ENCODE measurements at regions not wholly inside any gene's neighbourhood (a gene's known extent, or its start where the extent isn't known, plus 50 kb on each side); places are given as distances from the start of the nearest gene placed in this dataset.

DNA sequence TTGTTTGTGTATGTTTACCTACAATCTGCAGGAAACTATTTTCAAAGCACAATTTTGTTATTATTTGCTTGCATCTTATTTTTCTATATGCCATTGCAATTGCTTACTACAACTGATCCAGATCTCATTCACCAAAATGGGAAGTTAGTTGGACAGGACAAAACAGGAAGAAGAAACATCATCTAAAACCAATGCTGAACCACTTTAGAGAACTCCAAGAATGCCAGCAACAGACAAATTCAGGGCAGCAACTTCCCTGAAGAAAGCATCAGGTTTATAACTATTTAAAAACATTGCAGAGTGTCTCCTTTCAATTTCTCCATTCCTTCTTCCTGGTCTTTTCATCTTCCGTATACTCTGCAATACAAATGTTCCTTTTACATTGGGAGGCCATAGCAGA lies 82.4 kb upstream of the SMYD2 start:
- H3K27me3 Mint-ChIP-seq: peaks cover 20% of the 10 kb centered on the region
- ATAC-seq (ENCODE audit: low read depth) (no peak), DNase-seq (no peak)
- no peaks in the 10 kb centered on the region for H3K9me3 Mint-ChIP-seq
- POLR2A ChIA-PET: no interaction called here
- H3K27ac Mint-ChIP-seq: no peak overlapping the region
- no peak overlapping the region for H3K4me3 Mint-ChIP-seq
- H3K36me3 Mint-ChIP-seq: no peaks in the 10 kb centered on the region
- H3K4me1 Mint-ChIP-seq: peaks cover 3% of the 10 kb centered on the region

DNA sequence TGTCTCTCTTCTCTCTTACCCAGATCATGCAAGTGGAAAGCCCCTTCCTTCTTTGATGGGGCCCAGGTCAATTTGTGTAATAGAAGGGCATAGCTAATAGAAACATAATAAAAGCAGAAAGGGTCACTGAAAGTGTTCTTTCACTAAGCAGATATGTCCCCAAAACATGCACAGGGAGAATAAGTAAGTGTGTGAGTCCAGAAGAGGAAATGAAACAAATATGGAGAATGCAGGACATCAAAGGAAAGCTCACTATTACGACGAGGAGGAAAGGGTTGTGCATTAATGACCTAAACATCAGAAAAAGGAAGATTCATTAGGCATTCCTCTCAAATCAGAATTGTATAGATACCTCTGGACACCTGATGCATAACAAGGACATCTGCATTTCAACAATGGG lies 81.4 kb upstream of the SMYD2 start:
- DNase-seq (no peak), ATAC-seq (ENCODE audit: low read depth) (no peak)
- Mint-ChIP-seq H3K27ac (no peak overlapping the region), H3K4me3 (no peak overlapping the region), H3K4me1 (peaks cover 3% of the 10 kb centered on the region), H3K36me3 (no peaks in the 10 kb centered on the region), H3K27me3 (peaks cover 20% of the 10 kb centered on the region), H3K9me3 (no peaks in the 10 kb centered on the region)
- POLR2A ChIA-PET: no interaction called here

DNA sequence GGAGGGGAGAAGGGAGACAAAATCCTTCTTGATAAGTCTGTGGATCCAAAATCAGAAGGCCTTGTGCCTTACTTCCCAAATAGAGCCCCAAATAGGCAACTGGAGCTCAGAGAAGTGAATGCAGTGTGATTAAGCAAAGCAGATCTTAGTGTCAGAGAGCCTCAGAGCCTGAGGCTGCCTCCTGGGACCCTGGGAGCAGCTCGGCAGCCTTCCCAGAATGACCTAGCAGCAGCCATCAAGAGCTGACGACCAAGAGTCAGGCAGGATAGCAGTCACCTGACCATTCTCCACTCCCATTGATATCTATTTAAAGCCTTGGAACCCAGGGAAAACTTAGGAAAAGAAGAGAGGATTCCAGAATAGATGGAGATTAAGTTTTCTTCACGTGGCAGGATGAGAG lies 78.0 kb upstream of the SMYD2 start:
- Mint-ChIP-seq H3K36me3 (no peaks in the 10 kb centered on the region), H3K27ac (no peak overlapping the region), H3K4me1 (peaks cover 3% of the 10 kb centered on the region), H3K27me3 (peaks cover 20% of the 10 kb centered on the region), H3K4me3 (no peak overlapping the region), H3K9me3 (no peaks in the 10 kb centered on the region)
- POLR2A ChIA-PET: no interaction called here
- DNase-seq: no peak
- no peak for ATAC-seq (ENCODE audit: low read depth)

GRCh38 chr1:214205053-214205452 lies 75.9 kb upstream of the SMYD2 start:
- H3K4me3 Mint-ChIP-seq: no peak overlapping the region
- POLR2A ChIA-PET: no interaction called here
- H3K27me3 Mint-ChIP-seq: peaks cover 15% of the 10 kb centered on the region
- ATAC-seq (ENCODE audit: low read depth) (no peak), DNase-seq (no peak)
- H3K9me3 Mint-ChIP-seq: no peaks in the 10 kb centered on the region
- no peaks in the 10 kb centered on the region for H3K4me1 Mint-ChIP-seq
- H3K36me3 Mint-ChIP-seq: no peaks in the 10 kb centered on the region
- no peak overlapping the region for H3K27ac Mint-ChIP-seq

GRCh38 chr1:214208460-214208859 lies 72.5 kb upstream of the SMYD2 start:
- Mint-ChIP-seq H3K4me1 (no peaks in the 10 kb centered on the region), H3K27ac (no peak overlapping the region), H3K27me3 (peaks cover 14% of the 10 kb centered on the region), H3K36me3 (no peaks in the 10 kb centered on the region), H3K9me3 (no peaks in the 10 kb centered on the region), H3K4me3 (no peak overlapping the region)
- no peak for DNase-seq
- no peak for ATAC-seq (ENCODE audit: low read depth)
- POLR2A ChIA-PET: no interaction called here

DNA sequence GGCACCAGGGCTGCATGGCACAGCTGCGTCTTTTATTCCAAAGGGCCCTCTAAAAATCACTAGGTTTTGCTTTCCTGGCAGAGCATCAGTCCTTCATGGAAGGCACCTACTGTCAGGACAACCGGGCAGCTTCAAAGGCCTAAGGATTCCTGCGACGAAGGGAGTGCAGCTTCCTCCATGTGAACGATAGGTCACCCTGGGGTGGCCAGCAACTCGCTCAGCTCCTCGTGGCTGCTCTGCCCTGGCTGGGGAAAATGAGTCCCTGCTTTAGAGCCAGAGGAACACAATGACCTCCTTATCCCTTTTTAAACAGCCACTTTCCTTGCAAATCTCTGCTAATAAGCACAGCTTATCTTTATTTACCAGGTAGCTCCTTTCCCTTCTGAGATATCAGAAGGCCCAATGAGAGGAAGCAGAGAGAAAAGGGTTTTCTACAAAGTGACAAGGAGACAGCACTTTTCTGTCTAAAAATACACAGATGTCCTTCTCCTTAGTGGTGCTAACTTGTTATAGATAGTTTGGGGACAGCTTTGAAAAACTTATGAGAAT lies 71.6 kb upstream of the SMYD2 start:
- Mint-ChIP-seq H3K27me3 (peaks cover 16% of the 10 kb centered on the region), H3K9me3 (no peaks in the 10 kb centered on the region), H3K36me3 (no peaks in the 10 kb centered on the region), H3K27ac (no peak overlapping the region), H3K4me3 (no peak overlapping the region), H3K4me1 (no peaks in the 10 kb centered on the region)
- POLR2A ChIA-PET: no interaction called here
- ATAC-seq (ENCODE audit: low read depth): no peak
- no peak for DNase-seq

- DNase-seq: no peak
- POLR2A ChIA-PET: no interaction called here
Observed at GRCh38 chr1:214213136-214213535, 67.8 kb upstream of the SMYD2 start.

GRCh38 chr1:214214851-214215250 lies 66.1 kb upstream of the SMYD2 start:
- Mint-ChIP-seq H3K27ac (no peak overlapping the region), H3K4me1 (no peaks in the 10 kb centered on the region), H3K36me3 (no peaks in the 10 kb centered on the region), H3K27me3 (peaks cover 31% of the 10 kb centered on the region), H3K4me3 (no peak overlapping the region), H3K9me3 (no peaks in the 10 kb centered on the region)
- ATAC-seq (ENCODE audit: low read depth) (no peak), DNase-seq (no peak)
- POLR2A ChIA-PET: interaction anchor here (1.0 kb wide), 1 partner anchor 114 kb away, joined by 6 read pairs; no protein-coding TSS in a partner anchor

More at GRCh38 chr1:214213136-214213535, 67.8 kb upstream of the SMYD2 start:
- Mint-ChIP-seq H3K27me3 (peaks cover 28% of the 10 kb centered on the region), H3K27ac (no peak overlapping the region), H3K36me3 (no peaks in the 10 kb centered on the region), H3K4me1 (no peaks in the 10 kb centered on the region), H3K4me3 (no peak overlapping the region), H3K9me3 (no peaks in the 10 kb centered on the region)
- ATAC-seq (ENCODE audit: low read depth): no peak

GRCh38 chr1:214215583-214215982 lies 65.4 kb upstream of the SMYD2 start:
- no peaks in the 10 kb centered on the region for H3K9me3 Mint-ChIP-seq
- H3K36me3 Mint-ChIP-seq: no peaks in the 10 kb centered on the region
- no peaks in the 10 kb centered on the region for H3K4me1 Mint-ChIP-seq
- no peak overlapping the region for H3K4me3 Mint-ChIP-seq
- H3K27ac Mint-ChIP-seq: no peak overlapping the region
- H3K27me3 Mint-ChIP-seq: peaks cover 29% of the 10 kb centered on the region
- POLR2A ChIA-PET: no interaction called here
- DNase-seq (no peak), ATAC-seq (ENCODE audit: low read depth) (no peak)

DNA sequence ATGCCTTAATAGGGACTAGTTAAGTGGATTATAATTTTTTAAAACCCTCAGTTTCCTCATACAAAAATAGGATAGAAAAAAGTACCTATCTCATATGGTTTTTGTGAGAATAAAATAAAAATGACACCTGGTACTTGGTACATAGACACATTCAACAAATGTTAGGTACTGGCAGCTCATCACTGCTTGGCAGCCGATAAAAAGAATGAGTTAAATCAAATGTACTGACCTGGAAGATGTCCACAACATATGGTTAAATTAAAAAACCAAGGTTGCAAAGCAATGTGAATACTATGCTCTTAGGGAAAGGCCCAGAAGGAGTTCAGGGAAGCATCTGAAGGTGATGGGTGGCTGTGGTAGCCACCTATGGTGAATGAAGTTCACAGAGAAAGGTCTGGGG lies 64.9 kb upstream of the SMYD2 start:
- ATAC-seq (ENCODE audit: low read depth) (no peak), DNase-seq (no peak)
- H3K4me3 Mint-ChIP-seq: no peak overlapping the region
- no peaks in the 10 kb centered on the region for H3K4me1 Mint-ChIP-seq
- H3K27me3 Mint-ChIP-seq: peaks cover 29% of the 10 kb centered on the region
- POLR2A ChIA-PET: no interaction called here
- no peak overlapping the region for H3K27ac Mint-ChIP-seq
- no peaks in the 10 kb centered on the region for H3K9me3 Mint-ChIP-seq
- H3K36me3 Mint-ChIP-seq: no peaks in the 10 kb centered on the region

- no peaks in the 10 kb centered on the region for H3K36me3 Mint-ChIP-seq
- peaks cover 30% of the 10 kb centered on the region for H3K27me3 Mint-ChIP-seq
- POLR2A ChIA-PET: no interaction called here
- H3K9me3 Mint-ChIP-seq: no peaks in the 10 kb centered on the region
- no peak overlapping the region for H3K4me3 Mint-ChIP-seq
- no peaks in the 10 kb centered on the region for H3K4me1 Mint-ChIP-seq
- DNase-seq (no peak), ATAC-seq (ENCODE audit: low read depth) (no peak)
- no peak overlapping the region for H3K27ac Mint-ChIP-seq
Observed at GRCh38 chr1:214216779-214217178, 64.2 kb upstream of the SMYD2 start.

DNA sequence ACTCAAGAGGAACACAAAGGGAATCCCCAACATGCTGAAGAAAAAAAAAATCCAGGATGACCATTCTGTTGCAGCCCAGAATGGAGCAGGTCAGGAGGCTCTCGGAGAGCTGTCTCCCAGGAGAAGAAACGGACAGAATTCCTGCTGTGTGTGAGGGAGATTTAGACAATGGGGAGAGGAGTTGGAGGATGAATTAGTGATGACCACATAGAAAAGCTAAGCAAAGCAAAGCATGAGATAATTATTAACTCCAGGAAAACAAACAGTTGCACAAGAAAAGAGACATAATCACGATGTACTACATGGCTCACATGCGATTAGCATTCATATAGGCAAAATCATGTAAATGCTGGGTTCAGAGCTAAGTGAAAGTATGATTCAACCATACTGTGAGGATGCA lies 61.1 kb upstream of the SMYD2 start:
- H3K27me3 Mint-ChIP-seq: peaks cover 27% of the 10 kb centered on the region
- H3K27ac Mint-ChIP-seq: no peak overlapping the region
- H3K9me3 Mint-ChIP-seq: no peaks in the 10 kb centered on the region
- H3K4me3 Mint-ChIP-seq: no peak overlapping the region
- no peaks in the 10 kb centered on the region for H3K36me3 Mint-ChIP-seq
- ATAC-seq (ENCODE audit: low read depth) (no peak), DNase-seq (no peak)
- H3K4me1 Mint-ChIP-seq: peaks cover 5% of the 10 kb centered on the region
- POLR2A ChIA-PET: no interaction called here

GRCh38 chr1:214220891-214221290 lies 60.1 kb upstream of the SMYD2 start:
- Mint-ChIP-seq H3K27ac (no peak overlapping the region), H3K36me3 (no peaks in the 10 kb centered on the region), H3K9me3 (no peaks in the 10 kb centered on the region), H3K27me3 (peaks cover 31% of the 10 kb centered on the region), H3K4me1 (peaks cover 5% of the 10 kb centered on the region), H3K4me3 (no peak overlapping the region)
- POLR2A ChIA-PET: no interaction called here
- ATAC-seq (ENCODE audit: low read depth) (no peak), DNase-seq (no peak)

GRCh38 chr1:214224611-214225354 lies 56.2 kb upstream of the SMYD2 start:
- Mint-ChIP-seq H3K9me3 (no peaks in the 10 kb centered on the region), H3K4me3 (no peak overlapping the region), H3K36me3 (no peaks in the 10 kb centered on the region), H3K4me1 (peaks cover 6% of the 10 kb centered on the region), H3K27me3 (peaks cover 29% of the 10 kb centered on the region), H3K27ac (no peak overlapping the region)
- POLR2A ChIA-PET: no interaction called here
- DNase-seq (no peak), ATAC-seq (ENCODE audit: low read depth) (no peak)

Measured in activated naive CD8-positive, alpha-beta T cell treated with anti-CD3 and anti-CD28 coated beads, Interleukin-2, amount 10 ng/mL, durations not matched to agents 7 days and 5 days (primary cell).